ENCODE measurements at regions not wholly inside any gene's neighbourhood (a gene's known extent, or its start where the extent isn't known, plus 50 kb on each side); places are given as distances from the start of the nearest gene placed in this dataset.

DNA sequence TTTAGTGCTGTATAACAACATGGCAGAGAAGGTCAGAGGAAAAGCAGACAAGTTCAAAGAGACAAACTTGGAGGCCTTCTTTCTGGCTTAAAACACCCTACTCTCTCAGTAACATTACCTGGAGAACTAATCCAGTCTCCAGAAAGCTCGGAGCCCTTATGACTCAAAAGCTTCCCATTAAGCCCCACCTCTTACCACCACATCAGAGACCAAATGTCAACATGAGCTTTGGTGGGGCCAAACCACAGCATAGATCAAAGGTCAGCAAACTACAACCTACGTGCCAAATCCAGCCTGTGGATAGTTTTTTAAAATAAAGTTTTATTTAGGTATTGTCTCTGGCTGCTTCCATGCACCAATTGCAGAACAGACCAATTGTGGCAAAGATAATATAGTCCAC, 589.9 kb downstream of the DNAH5 start:
- Histone ChIP-seq H3K27me3 (ENCODE audit: insufficient read depth, low read length, poor library complexity) (no peaks in the 10 kb centered on the region), H3K9ac (ENCODE audit: low read depth, low read length) (no peak overlapping the region), H3K79me2 (ENCODE audit: insufficient read depth, low read length) (no peaks in the 10 kb centered on the region), H3K9me3 (ENCODE audit: insufficient read depth, low read length, severe bottlenecking) (no peaks in the 10 kb centered on the region), H4K20me1 (ENCODE audit: insufficient read depth, low read length) (no peaks in the 10 kb centered on the region), H3K27ac (ENCODE audit: low read length) (no peak overlapping the region), H3K4me2 (ENCODE audit: insufficient read depth, low read length) (no peak overlapping the region), H2AFZ (ENCODE audit: low read depth, low read length) (no peak overlapping the region), H3K4me1 (ENCODE audit: insufficient read depth, low read length) (no peaks in the 10 kb centered on the region), H3K4me3 (ENCODE audit: low read depth in 1 of 2, low read length in 2 of 2) (no peak overlapping the region), H3K36me3 (ENCODE audit: insufficient read depth, low read length) (no peaks in the 10 kb centered on the region)
- DNase-seq (peak; percentile 5), ATAC-seq (ENCODE audit: insufficient read depth, low read depth) (peak; percentile 70)
- no peak for TF ChIP-seq EZH2 (IDR thresholded peaks at IDR 0.05; ENCODE audit: borderline replicate concordance, low read depth, low read length, severe bottlenecking)
- TF ChIP-seq, protein P1, sequence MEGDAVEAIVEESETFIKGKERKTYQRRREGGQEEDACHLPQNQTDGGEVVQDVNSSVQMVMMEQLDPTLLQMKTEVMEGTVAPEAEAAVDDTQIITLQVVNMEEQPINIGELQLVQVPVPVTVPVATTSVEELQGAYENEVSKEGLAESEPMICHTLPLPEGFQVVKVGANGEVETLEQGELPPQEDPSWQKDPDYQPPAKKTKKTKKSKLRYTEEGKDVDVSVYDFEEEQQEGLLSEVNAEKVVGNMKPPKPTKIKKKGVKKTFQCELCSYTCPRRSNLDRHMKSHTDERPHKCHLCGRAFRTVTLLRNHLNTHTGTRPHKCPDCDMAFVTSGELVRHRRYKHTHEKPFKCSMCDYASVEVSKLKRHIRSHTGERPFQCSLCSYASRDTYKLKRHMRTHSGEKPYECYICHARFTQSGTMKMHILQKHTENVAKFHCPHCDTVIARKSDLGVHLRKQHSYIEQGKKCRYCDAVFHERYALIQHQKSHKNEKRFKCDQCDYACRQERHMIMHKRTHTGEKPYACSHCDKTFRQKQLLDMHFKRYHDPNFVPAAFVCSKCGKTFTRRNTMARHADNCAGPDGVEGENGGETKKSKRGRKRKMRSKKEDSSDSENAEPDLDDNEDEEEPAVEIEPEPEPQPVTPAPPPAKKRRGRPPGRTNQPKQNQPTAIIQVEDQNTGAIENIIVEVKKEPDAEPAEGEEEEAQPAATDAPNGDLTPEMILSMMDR (IDR thresholded peaks at IDR 0.05; ENCODE audit: borderline replicate concordance, extremely low read depth, low read length, poor library complexity, severe bottlenecking): no peak

DNA sequence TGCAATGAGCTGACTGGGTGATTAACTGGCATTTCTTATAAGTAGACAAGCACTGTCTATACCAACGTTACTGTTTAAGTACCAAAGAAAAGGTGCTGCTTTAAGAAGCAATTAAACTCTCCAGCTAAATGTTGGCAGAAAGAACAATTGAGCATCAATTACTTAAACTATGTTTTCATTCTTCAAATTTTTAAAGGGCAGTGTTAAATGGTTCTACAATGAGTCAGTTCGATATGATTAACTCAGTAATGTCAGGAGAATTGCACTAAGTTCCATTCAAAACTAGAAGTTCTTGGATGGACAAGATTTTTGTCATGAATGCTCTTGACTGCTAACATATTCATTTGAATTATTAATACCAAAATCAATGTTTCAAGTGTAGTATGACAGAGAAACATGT, 593.7 kb downstream of the DNAH5 start:
- no peak for DNase-seq
- no peak for ATAC-seq (ENCODE audit: insufficient read depth, low read depth)
- H3K9ac ChIP-seq (ENCODE audit: low read depth, low read length): no peak overlapping the region
- H3K4me3 ChIP-seq (ENCODE audit: low read depth in 1 of 2, low read length in 2 of 2): no peak overlapping the region
- no peaks in the 10 kb centered on the region for H3K79me2 ChIP-seq (ENCODE audit: insufficient read depth, low read length)
- no peaks in the 10 kb centered on the region for H4K20me1 ChIP-seq (ENCODE audit: insufficient read depth, low read length)
- no peaks in the 10 kb centered on the region for H3K27me3 ChIP-seq (ENCODE audit: insufficient read depth, low read length, poor library complexity)
- H3K9me3 ChIP-seq (ENCODE audit: insufficient read depth, low read length, severe bottlenecking): no peaks in the 10 kb centered on the region
- no peak overlapping the region for H3K4me2 ChIP-seq (ENCODE audit: insufficient read depth, low read length)
- H3K27ac ChIP-seq (ENCODE audit: low read length): no peak overlapping the region
- no peaks in the 10 kb centered on the region for H3K4me1 ChIP-seq (ENCODE audit: insufficient read depth, low read length)
- H2AFZ ChIP-seq (ENCODE audit: low read depth, low read length): no peak overlapping the region
- no peaks in the 10 kb centered on the region for H3K36me3 ChIP-seq (ENCODE audit: insufficient read depth, low read length)
- TF ChIP-seq, protein P1 (IDR thresholded peaks at IDR 0.05; ENCODE audit: borderline replicate concordance, extremely low read depth, low read length, poor library complexity, severe bottlenecking): no peak
- TF ChIP-seq EZH2 (IDR thresholded peaks at IDR 0.05; ENCODE audit: borderline replicate concordance, low read depth, low read length, severe bottlenecking): no peak

DNA sequence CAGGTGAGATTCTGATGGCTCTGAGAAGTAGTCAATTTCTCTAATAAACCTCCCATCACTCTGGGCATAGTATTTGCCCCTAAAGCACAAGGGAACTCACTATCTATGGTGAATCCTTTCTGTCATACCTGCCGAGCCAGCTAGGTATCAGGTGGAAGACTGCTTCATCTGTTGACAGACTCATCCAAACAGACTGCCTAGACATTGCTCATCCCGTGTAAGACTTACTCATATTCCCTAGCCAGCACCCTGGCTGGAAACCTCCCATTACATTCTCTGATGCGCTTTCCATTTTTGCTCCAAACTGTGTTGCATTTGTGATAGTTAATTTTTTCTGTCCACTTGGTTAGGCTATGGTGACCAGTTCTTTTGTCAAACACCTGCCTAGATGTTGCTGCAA, 595.9 kb downstream of the DNAH5 start:
- DNase-seq: no peak
- no peaks in the 10 kb centered on the region for H3K4me1 ChIP-seq (ENCODE audit: insufficient read depth, low read length)

More for the DNA sequence above, 595.9 kb downstream of the DNAH5 start:
- Histone ChIP-seq H3K9me3 (ENCODE audit: insufficient read depth, low read length, severe bottlenecking) (no peaks in the 10 kb centered on the region), H3K27ac (ENCODE audit: low read length) (no peak overlapping the region), H3K4me2 (ENCODE audit: insufficient read depth, low read length) (no peak overlapping the region), H4K20me1 (ENCODE audit: insufficient read depth, low read length) (no peaks in the 10 kb centered on the region), H2AFZ (ENCODE audit: low read depth, low read length) (no peak overlapping the region), H3K4me3 (ENCODE audit: low read depth in 1 of 2, low read length in 2 of 2) (no peak overlapping the region), H3K79me2 (ENCODE audit: insufficient read depth, low read length) (no peaks in the 10 kb centered on the region), H3K36me3 (ENCODE audit: insufficient read depth, low read length) (no peaks in the 10 kb centered on the region), H3K9ac (ENCODE audit: low read depth, low read length) (no peak overlapping the region), H3K27me3 (ENCODE audit: insufficient read depth, low read length, poor library complexity) (no peaks in the 10 kb centered on the region)
- ATAC-seq (ENCODE audit: insufficient read depth, low read depth): no peak
- TF ChIP-seq, protein P1 (IDR thresholded peaks at IDR 0.05; ENCODE audit: borderline replicate concordance, extremely low read depth, low read length, poor library complexity, severe bottlenecking): no peak
- TF ChIP-seq EZH2 (IDR thresholded peaks at IDR 0.05; ENCODE audit: borderline replicate concordance, low read depth, low read length, severe bottlenecking): no peak
